ENCODE measurements at regions not wholly inside any gene's neighbourhood (a gene's known extent, or its start where the extent isn't known, plus 50 kb on each side); places are given as distances from the start of the nearest gene placed in this dataset.

DNA sequence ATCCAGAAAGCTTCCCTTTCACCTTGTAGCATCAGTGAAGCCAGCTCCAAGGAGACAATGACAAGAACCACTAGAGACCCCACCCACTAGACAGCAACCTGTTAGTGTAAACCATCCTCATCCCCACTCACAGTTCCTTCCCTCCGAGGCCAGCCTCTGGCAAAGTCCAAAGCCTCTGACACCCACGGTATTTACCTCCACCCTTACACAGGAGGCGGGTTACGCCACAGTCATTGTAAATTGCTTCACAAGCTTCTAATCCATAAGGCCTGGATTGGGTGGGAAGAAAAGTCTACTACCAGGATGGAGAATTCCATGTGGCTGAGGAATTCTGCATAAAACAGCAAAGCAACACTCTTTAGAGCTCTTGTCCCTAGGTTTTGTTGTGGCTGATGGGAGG lies 287.4 kb downstream of the BUD13 start:
- DNase-seq (ENCODE audit: extremely low spot score in 2 of 2): no peak
- intact Hi-C loops (cut with DNase I): no loop called here
- no peak for TF ChIP-seq POLR2A (IDR thresholded peaks at IDR 0.05)
- TF ChIP-seq POLR2AphosphoS5 (IDR thresholded peaks at IDR 0.05; ENCODE audit: insufficient read depth in 1 of 2, low read depth in 1 of 2): no peak
- TF ChIP-seq, protein P1, sequence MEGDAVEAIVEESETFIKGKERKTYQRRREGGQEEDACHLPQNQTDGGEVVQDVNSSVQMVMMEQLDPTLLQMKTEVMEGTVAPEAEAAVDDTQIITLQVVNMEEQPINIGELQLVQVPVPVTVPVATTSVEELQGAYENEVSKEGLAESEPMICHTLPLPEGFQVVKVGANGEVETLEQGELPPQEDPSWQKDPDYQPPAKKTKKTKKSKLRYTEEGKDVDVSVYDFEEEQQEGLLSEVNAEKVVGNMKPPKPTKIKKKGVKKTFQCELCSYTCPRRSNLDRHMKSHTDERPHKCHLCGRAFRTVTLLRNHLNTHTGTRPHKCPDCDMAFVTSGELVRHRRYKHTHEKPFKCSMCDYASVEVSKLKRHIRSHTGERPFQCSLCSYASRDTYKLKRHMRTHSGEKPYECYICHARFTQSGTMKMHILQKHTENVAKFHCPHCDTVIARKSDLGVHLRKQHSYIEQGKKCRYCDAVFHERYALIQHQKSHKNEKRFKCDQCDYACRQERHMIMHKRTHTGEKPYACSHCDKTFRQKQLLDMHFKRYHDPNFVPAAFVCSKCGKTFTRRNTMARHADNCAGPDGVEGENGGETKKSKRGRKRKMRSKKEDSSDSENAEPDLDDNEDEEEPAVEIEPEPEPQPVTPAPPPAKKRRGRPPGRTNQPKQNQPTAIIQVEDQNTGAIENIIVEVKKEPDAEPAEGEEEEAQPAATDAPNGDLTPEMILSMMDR (IDR thresholded peaks at IDR 0.05): no peak

GRCh38 chr11:116482716-116483115 lies 290.1 kb downstream of the BUD13 start:
- Histone ChIP-seq H3K27ac (no peak overlapping the region), H3K9me3 (no peaks in the 10 kb centered on the region), H3K4me3 (no peak overlapping the region), H3K36me3 (no peaks in the 10 kb centered on the region), H3K4me1 (no peaks in the 10 kb centered on the region), H3K27me3 (no peaks in the 10 kb centered on the region)
- TF ChIP-seq, protein P1 (IDR thresholded peaks at IDR 0.05): no peak
- TF ChIP-seq POLR2A (IDR thresholded peaks at IDR 0.05) (no peak), POLR2AphosphoS5 (IDR thresholded peaks at IDR 0.05; ENCODE audit: insufficient read depth in 1 of 2, low read depth in 1 of 2) (no peak)
- intact Hi-C loops (cut with DNase I): no loop called here
- DNase-seq (ENCODE audit: extremely low spot score in 2 of 2): no peak

More for the DNA sequence above, 287.4 kb downstream of the BUD13 start:
- H3K4me1 ChIP-seq: no peaks in the 10 kb centered on the region
- H3K36me3 ChIP-seq: no peaks in the 10 kb centered on the region
- H3K9me3 ChIP-seq: no peaks in the 10 kb centered on the region
- no peaks in the 10 kb centered on the region for H3K27me3 ChIP-seq
- no peak overlapping the region for H3K4me3 ChIP-seq
- no peak overlapping the region for H3K27ac ChIP-seq

- intact Hi-C loops (cut with DNase I): no loop called here
- TF ChIP-seq, protein P1 (IDR thresholded peaks at IDR 0.05): no peak
- TF ChIP-seq POLR2A (IDR thresholded peaks at IDR 0.05) (no peak), POLR2AphosphoS5 (IDR thresholded peaks at IDR 0.05; ENCODE audit: insufficient read depth in 1 of 2, low read depth in 1 of 2) (no peak)
- no peak overlapping the region for H3K4me3 ChIP-seq
- H3K36me3 ChIP-seq: no peaks in the 10 kb centered on the region
- no peaks in the 10 kb centered on the region for H3K4me1 ChIP-seq
- no peaks in the 10 kb centered on the region for H3K27me3 ChIP-seq
- no peak for DNase-seq (ENCODE audit: extremely low spot score in 2 of 2)
- H3K27ac ChIP-seq: no peak overlapping the region
- H3K9me3 ChIP-seq: no peaks in the 10 kb centered on the region
These were observed 291.6 kb downstream of the BUD13 start for GRCh38 chr11:116481126-116481675.

DNA sequence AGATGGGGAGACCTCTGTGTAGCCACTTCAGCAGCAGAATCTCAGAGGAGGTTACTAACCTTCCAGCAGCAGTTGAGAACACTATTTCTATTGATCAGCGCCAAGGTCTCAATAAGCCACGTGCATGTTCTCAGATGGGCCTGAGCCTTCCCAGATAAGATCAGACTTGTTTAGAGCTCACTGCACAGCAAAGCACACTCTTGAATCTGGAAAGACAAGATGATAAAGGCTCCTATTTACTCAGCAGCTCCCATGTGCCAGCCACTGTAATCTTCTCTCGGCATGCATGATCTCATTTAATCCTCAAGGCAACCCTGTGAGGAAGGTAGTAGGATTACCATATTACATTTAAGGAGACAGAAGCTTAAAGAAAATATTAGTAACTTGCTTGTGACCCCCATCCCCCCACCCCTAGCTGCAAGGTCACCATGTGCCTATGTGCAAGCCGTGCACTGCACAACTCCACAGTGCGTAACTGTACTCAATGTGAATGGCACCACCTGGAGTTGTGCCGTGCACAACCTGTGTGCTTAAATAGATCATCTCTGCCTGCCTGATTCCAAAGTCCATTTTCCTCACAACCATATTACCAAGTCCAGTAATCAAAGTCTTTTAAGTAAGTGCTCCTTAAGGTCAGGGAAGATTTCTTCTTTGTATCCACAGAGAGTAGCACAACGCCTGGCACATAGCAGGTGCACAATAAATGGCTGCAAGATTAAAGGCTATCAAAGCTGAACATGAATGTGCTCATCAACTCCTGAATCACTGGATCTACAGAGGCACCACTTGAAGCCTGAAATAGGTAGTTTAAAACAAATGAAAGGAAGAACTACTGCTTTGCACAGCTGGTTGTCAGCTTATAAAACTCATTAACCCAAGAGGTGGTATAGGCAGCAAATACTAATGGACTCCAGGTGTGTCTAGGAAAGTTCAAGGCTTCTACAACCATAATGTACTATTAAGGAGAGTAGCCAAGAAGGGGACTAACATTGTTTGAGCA lies 293.8 kb downstream of the BUD13 start:
- Histone ChIP-seq H3K36me3 (no peaks in the 10 kb centered on the region), H3K27me3 (no peaks in the 10 kb centered on the region), H3K27ac (no peak overlapping the region), H3K4me1 (no peaks in the 10 kb centered on the region), H3K4me3 (no peak overlapping the region), H3K9me3 (no peaks in the 10 kb centered on the region)
- intact Hi-C loops (cut with DNase I): no loop called here
- no peak for TF ChIP-seq POLR2A (IDR thresholded peaks at IDR 0.05)
- TF ChIP-seq POLR2AphosphoS5 (IDR thresholded peaks at IDR 0.05; ENCODE audit: insufficient read depth in 1 of 2, low read depth in 1 of 2): no peak
- TF ChIP-seq, protein P1 (IDR thresholded peaks at IDR 0.05): no peak
- DNase-seq (ENCODE audit: extremely low spot score in 2 of 2): no peak

GRCh38 chr11:116478205-116478604 lies 294.6 kb downstream of the BUD13 start:
- TF ChIP-seq POLR2AphosphoS5 (IDR thresholded peaks at IDR 0.05; ENCODE audit: insufficient read depth in 1 of 2, low read depth in 1 of 2) (no peak), POLR2A (IDR thresholded peaks at IDR 0.05) (no peak)
- TF ChIP-seq, protein P1 (IDR thresholded peaks at IDR 0.05): no peak
- Histone ChIP-seq H3K4me3 (no peak overlapping the region), H3K4me1 (no peaks in the 10 kb centered on the region), H3K9me3 (no peaks in the 10 kb centered on the region), H3K36me3 (no peaks in the 10 kb centered on the region), H3K27ac (no peak overlapping the region), H3K27me3 (no peaks in the 10 kb centered on the region)
- intact Hi-C loops (cut with DNase I): no loop called here
- DNase-seq (ENCODE audit: extremely low spot score in 2 of 2): no peak
